ENCODE measurements at regions not wholly inside any gene's neighbourhood (a gene's known extent, or its start where the extent isn't known, plus 50 kb on each side); places are given as distances from the start of the nearest gene placed in this dataset.

GRCh38 chr20:22379472-22379871 lies 204.9 kb downstream of the FOXA2 start:
- TF ChIP-seq MAX (IDR thresholded peaks at IDR 0.05; ENCODE audit: low read depth, low read length) (no peak), POLR2A (IDR thresholded peaks at IDR 0.05; ENCODE audit: extremely low read depth, insufficient read length) (no peak), MYC (IDR thresholded peaks at IDR 0.05; ENCODE audit: low read depth, low read length) (no peak), CTCF (IDR thresholded peaks at IDR 0.05; ENCODE audit: low read depth, low read length) (no peak)
- peak; percentile 7 for DNase-seq (ENCODE audit: low read depth)
- no peak overlapping the region for H3K4me3 ChIP-seq (ENCODE audit: low read depth, low read length)

GRCh38 chr20:22374678-22375590 lies 209.4 kb downstream of the FOXA2 start:
- DNase-seq (ENCODE audit: low read depth) = peak; percentile 7
- H3K4me3 ChIP-seq (ENCODE audit: low read depth, low read length) = no peak overlapping the region
- TF ChIP-seq CTCF (IDR thresholded peaks at IDR 0.05; ENCODE audit: low read depth, low read length) (no peak), MAX (IDR thresholded peaks at IDR 0.05; ENCODE audit: low read depth, low read length) (no peak), MYC (IDR thresholded peaks at IDR 0.05; ENCODE audit: low read depth, low read length) (no peak), POLR2A (IDR thresholded peaks at IDR 0.05; ENCODE audit: extremely low read depth, insufficient read length) (no peak)

GRCh38 chr20:22374066-22374465 lies 210.3 kb downstream of the FOXA2 start:
- no peak overlapping the region for H3K4me3 ChIP-seq (ENCODE audit: low read depth, low read length)
- TF ChIP-seq MYC (IDR thresholded peaks at IDR 0.05; ENCODE audit: low read depth, low read length) = no peak
- no peak for TF ChIP-seq MAX (IDR thresholded peaks at IDR 0.05; ENCODE audit: low read depth, low read length)
- no peak for TF ChIP-seq POLR2A (IDR thresholded peaks at IDR 0.05; ENCODE audit: extremely low read depth, insufficient read length)
- no peak for TF ChIP-seq CTCF (IDR thresholded peaks at IDR 0.05; ENCODE audit: low read depth, low read length)
- no peak for DNase-seq (ENCODE audit: low read depth)

GRCh38 chr20:22373164-22373895 lies 211.0 kb downstream of the FOXA2 start:
- no peak for DNase-seq (ENCODE audit: low read depth)
- TF ChIP-seq MYC (IDR thresholded peaks at IDR 0.05; ENCODE audit: low read depth, low read length) (no peak), CTCF (IDR thresholded peaks at IDR 0.05; ENCODE audit: low read depth, low read length) (no peak), POLR2A (IDR thresholded peaks at IDR 0.05; ENCODE audit: extremely low read depth, insufficient read length) (no peak), MAX (IDR thresholded peaks at IDR 0.05; ENCODE audit: low read depth, low read length) (no peak)
- H3K4me3 ChIP-seq (ENCODE audit: low read depth, low read length) = no peak overlapping the region

GRCh38 chr20:22371843-22372242 lies 212.5 kb downstream of the FOXA2 start:
- no peak for TF ChIP-seq MAX (IDR thresholded peaks at IDR 0.05; ENCODE audit: low read depth, low read length)
- no peak for TF ChIP-seq POLR2A (IDR thresholded peaks at IDR 0.05; ENCODE audit: extremely low read depth, insufficient read length)
- no peak for TF ChIP-seq MYC (IDR thresholded peaks at IDR 0.05; ENCODE audit: low read depth, low read length)
- TF ChIP-seq CTCF (IDR thresholded peaks at IDR 0.05; ENCODE audit: low read depth, low read length) = no peak
- H3K4me3 ChIP-seq (ENCODE audit: low read depth, low read length) = no peak overlapping the region
- peak; percentile 67 for DNase-seq (ENCODE audit: low read depth)

All from NB4 (cell line).